ENCODE measurements at regions not wholly inside any gene's neighbourhood (a gene's known extent, or its start where the extent isn't known, plus 50 kb on each side); places are given as distances from the start of the nearest gene placed in this dataset.
A peak's percentile ranks its signal among the peaks of the same experiment; 100 is the strongest.

GRCh38 chr5:72692651-72693442 is 123.6 kb upstream of the TNPO1 start:
- no TSS peak for BruUV-seq (replicated peaks)
- no peaks in the 10 kb centered on the region for H3K4me1 ChIP-seq (ENCODE audit: insufficient read depth, low read length)
- ChIA-PET CTCF (no interaction called here), POLR2A (ENCODE audit: unreplicated experiment) (interaction anchor here (0.6 kb wide), 1 partner anchor 385 kb away, joined by 3 read pairs; no protein-coding TSS in a partner anchor)
- H3F3A ChIP-seq (ENCODE audit: low read length, unreplicated experiment): no peaks in the 10 kb centered on the region
- ATAC-seq: no peak
- DNase-seq: no peak
- H3K27me3 ChIP-seq (ENCODE audit: low read length): no peaks in the 10 kb centered on the region
- no peaks in the 10 kb centered on the region for H3K79me2 ChIP-seq (ENCODE audit: low read length)
- no peak overlapping the region for H3K9ac ChIP-seq (ENCODE audit: low read length)
- H3K27ac ChIP-seq (ENCODE audit: low read length): no peak overlapping the region
- intact Hi-C loops (cut with micrococcal nuclease): loop anchor here (10.0 kb wide), 1 partner anchor 92 kb away; no protein-coding TSS in a partner anchor
- no peaks in the 10 kb centered on the region for H3K36me3 ChIP-seq (ENCODE audit: low read depth, low read length)
- H4K20me1 ChIP-seq (ENCODE audit: low read length): no peaks in the 10 kb centered on the region
- no peaks in the 10 kb centered on the region for H3K9me2 ChIP-seq (replicated peaks; ENCODE audit: low read length)
- no peak overlapping the region for H3K4me3 ChIP-seq (ENCODE audit: low read length)
- no peak overlapping the region for H3K4me2 ChIP-seq (ENCODE audit: low read length)
- TF ChIP-seq EZH2phosphoT487 (IDR thresholded peaks at IDR 0.05; ENCODE audit: borderline replicate concordance, low read length): no peak
- TF ChIP-seq, protein P1, sequence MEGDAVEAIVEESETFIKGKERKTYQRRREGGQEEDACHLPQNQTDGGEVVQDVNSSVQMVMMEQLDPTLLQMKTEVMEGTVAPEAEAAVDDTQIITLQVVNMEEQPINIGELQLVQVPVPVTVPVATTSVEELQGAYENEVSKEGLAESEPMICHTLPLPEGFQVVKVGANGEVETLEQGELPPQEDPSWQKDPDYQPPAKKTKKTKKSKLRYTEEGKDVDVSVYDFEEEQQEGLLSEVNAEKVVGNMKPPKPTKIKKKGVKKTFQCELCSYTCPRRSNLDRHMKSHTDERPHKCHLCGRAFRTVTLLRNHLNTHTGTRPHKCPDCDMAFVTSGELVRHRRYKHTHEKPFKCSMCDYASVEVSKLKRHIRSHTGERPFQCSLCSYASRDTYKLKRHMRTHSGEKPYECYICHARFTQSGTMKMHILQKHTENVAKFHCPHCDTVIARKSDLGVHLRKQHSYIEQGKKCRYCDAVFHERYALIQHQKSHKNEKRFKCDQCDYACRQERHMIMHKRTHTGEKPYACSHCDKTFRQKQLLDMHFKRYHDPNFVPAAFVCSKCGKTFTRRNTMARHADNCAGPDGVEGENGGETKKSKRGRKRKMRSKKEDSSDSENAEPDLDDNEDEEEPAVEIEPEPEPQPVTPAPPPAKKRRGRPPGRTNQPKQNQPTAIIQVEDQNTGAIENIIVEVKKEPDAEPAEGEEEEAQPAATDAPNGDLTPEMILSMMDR (conservative IDR thresholded peaks at IDR 0.05; ENCODE audit: low read depth, low read length): no peak
- TF ChIP-seq EZH2 (IDR thresholded peaks at IDR 0.05; ENCODE audit: low read length, unreplicated experiment): no peak
- no peaks in the 10 kb centered on the region for H3K9me3 ChIP-seq (ENCODE audit: low read length)
- no peak overlapping the region for H2AFZ ChIP-seq (ENCODE audit: low read length)

DNA sequence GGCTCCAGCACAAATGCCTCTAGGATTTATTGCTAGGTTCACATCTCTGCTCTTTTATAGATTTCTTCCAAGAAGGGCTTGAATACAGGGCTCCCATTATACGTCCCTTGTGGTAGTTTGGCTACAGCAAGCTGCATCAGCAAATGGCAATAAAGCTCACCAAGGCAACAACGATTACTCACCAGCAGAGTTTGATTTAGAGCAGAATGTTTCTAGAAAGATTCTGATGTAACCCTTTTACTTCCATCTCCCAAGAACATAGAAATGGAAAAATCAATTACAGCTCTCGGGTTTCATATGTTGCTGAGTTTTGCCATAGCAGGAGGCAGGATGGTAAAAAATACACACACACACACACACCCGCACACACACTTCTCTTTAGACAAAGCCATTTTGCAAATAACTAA is 124.2 kb upstream of the TNPO1 start:
- Histone ChIP-seq H3K9ac (ENCODE audit: low read length) (no peak overlapping the region), H4K20me1 (ENCODE audit: low read length) (no peaks in the 10 kb centered on the region), H3K9me3 (ENCODE audit: low read length) (no peaks in the 10 kb centered on the region), H3K4me1 (ENCODE audit: insufficient read depth, low read length) (no peaks in the 10 kb centered on the region), H3K79me2 (ENCODE audit: low read length) (no peaks in the 10 kb centered on the region), H3K36me3 (ENCODE audit: low read depth, low read length) (no peaks in the 10 kb centered on the region), H3K4me2 (ENCODE audit: low read length) (no peak overlapping the region), H2AFZ (ENCODE audit: low read length) (no peak overlapping the region), H3K9me2 (replicated peaks; ENCODE audit: low read length) (no peaks in the 10 kb centered on the region), H3F3A (ENCODE audit: low read length, unreplicated experiment) (no peaks in the 10 kb centered on the region), H3K4me3 (ENCODE audit: low read length) (no peak overlapping the region), H3K27ac (ENCODE audit: low read length) (no peak overlapping the region), H3K27me3 (ENCODE audit: low read length) (no peaks in the 10 kb centered on the region)
- ATAC-seq (peak; percentile 37; the same call in 1 of the 2 replicates), DNase-seq (no peak)
- CTCF ChIA-PET: no interaction called here
- BruUV-seq (replicated peaks): no TSS peak
- TF ChIP-seq EZH2phosphoT487 (IDR thresholded peaks at IDR 0.05; ENCODE audit: borderline replicate concordance, low read length) (no peak), EZH2 (IDR thresholded peaks at IDR 0.05; ENCODE audit: low read length, unreplicated experiment) (no peak)
- TF ChIP-seq, protein P1 (conservative IDR thresholded peaks at IDR 0.05; ENCODE audit: low read depth, low read length): no peak
- intact Hi-C loops (cut with micrococcal nuclease): loop anchor here (10.0 kb wide), 1 partner anchor 93 kb away; no protein-coding TSS in a partner anchor
- POLR2A ChIA-PET (ENCODE audit: unreplicated experiment): interaction anchor here (0.6 kb wide), 1 partner anchor 384 kb away, joined by 3 read pairs; no protein-coding TSS in a partner anchor

DNA sequence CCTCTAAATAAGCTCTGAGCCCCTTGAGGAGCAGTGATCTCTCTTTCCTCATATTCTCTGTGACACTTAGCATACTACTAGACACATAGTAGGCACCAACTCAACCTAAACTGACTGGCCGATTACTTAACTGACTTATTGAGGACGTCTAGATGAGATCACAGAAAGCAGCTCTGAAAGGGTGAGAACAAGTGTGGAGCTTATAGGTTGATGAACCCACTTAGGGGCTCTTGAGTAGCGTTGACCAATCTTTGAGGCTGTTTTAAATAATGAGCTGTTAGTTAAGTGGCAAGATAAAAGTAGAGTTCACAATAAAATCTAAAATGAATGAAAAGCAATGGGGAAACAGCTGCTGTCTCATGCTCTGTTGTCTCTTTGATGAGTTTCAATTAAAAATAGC is 124.7 kb upstream of the TNPO1 start:
- no peaks in the 10 kb centered on the region for H3K36me3 ChIP-seq (ENCODE audit: low read depth, low read length)
- no peaks in the 10 kb centered on the region for H3K9me2 ChIP-seq (replicated peaks; ENCODE audit: low read length)
- H2AFZ ChIP-seq (ENCODE audit: low read length): no peak overlapping the region
- no peaks in the 10 kb centered on the region for H4K20me1 ChIP-seq (ENCODE audit: low read length)
- no peaks in the 10 kb centered on the region for H3F3A ChIP-seq (ENCODE audit: low read length, unreplicated experiment)
- TF ChIP-seq, protein P1 (conservative IDR thresholded peaks at IDR 0.05; ENCODE audit: low read depth, low read length): no peak
- TF ChIP-seq EZH2phosphoT487 (IDR thresholded peaks at IDR 0.05; ENCODE audit: borderline replicate concordance, low read length): no peak
- H3K4me1 ChIP-seq (ENCODE audit: insufficient read depth, low read length): no peaks in the 10 kb centered on the region
- ChIA-PET CTCF (no interaction called here), POLR2A (ENCODE audit: unreplicated experiment) (no interaction called here)
- H3K4me3 ChIP-seq (ENCODE audit: low read length): no peak overlapping the region
- H3K27ac ChIP-seq (ENCODE audit: low read length): no peak overlapping the region
- no peaks in the 10 kb centered on the region for H3K27me3 ChIP-seq (ENCODE audit: low read length)
- BruUV-seq (replicated peaks): no TSS peak
- no peak overlapping the region for H3K4me2 ChIP-seq (ENCODE audit: low read length)
- intact Hi-C loops (cut with micrococcal nuclease): loop anchor here (10.0 kb wide), 1 partner anchor 93 kb away; no protein-coding TSS in a partner anchor
- H3K79me2 ChIP-seq (ENCODE audit: low read length): no peaks in the 10 kb centered on the region
- no peak overlapping the region for H3K9ac ChIP-seq (ENCODE audit: low read length)
- H3K9me3 ChIP-seq (ENCODE audit: low read length): no peaks in the 10 kb centered on the region
- DNase-seq: no peak
- ATAC-seq: no peak

All from PC-3 (cell line).